GM19035 (cell line): ENCODE measurements at regions not wholly inside any gene's neighbourhood (a gene's known extent, or its start where the extent isn't known, plus 50 kb on each side); places are given as distances from the start of the nearest gene placed in this dataset.
"Not testable (repeated sequence)": the region's sequence is repeated elsewhere in the genome, so short reads cannot be mapped to it uniquely, and the experiment has no call there.

Experiments used
- ATAC-seq: cut with Tn5 transposase; IDR thresholded peaks from one replicate; pipeline ENCODE4 v1.9.1; 2021; ENCODE audit not compliant: unreplicated experiment

GRCh38 chr22:47351836-47352579 lies 589.6 kb downstream of the TBC1D22A start:
- ATAC-seq: no peak

- ATAC-seq: not testable (repeated sequence)
Measured at GRCh38 chr22:47346287-47346686, 583.8 kb downstream of the TBC1D22A start.

GRCh38 chr22:47345025-47345424 lies 582.6 kb downstream of the TBC1D22A start:
- no peak for ATAC-seq

- ATAC-seq: no peak
Measured at GRCh38 chr22:47344414-47344813, 582.0 kb downstream of the TBC1D22A start.

- no peak for ATAC-seq
Measured at GRCh38 chr22:47343611-47344010, 581.2 kb downstream of the TBC1D22A start.

GRCh38 chr22:47342446-47342845 lies 580.0 kb downstream of the TBC1D22A start:
- ATAC-seq: no peak

GRCh38 chr22:47341464-47341863 lies 579.0 kb downstream of the TBC1D22A start:
- ATAC-seq: no peak

GRCh38 chr22:47340851-47341436 lies 578.5 kb downstream of the TBC1D22A start:
- ATAC-seq: no peak

GRCh38 chr22:47337161-47337621 lies 574.7 kb downstream of the TBC1D22A start:
- ATAC-seq: no peak

GRCh38 chr22:47335958-47336357 lies 573.5 kb downstream of the TBC1D22A start:
- no peak for ATAC-seq

GRCh38 chr22:47335460-47335859 lies 573.0 kb downstream of the TBC1D22A start:
- no peak for ATAC-seq

GRCh38 chr22:47334601-47335000 lies 572.2 kb downstream of the TBC1D22A start:
- ATAC-seq: no peak

- no peak for ATAC-seq
Measured at GRCh38 chr22:47333625-47334024, 571.2 kb downstream of the TBC1D22A start.

GRCh38 chr22:47332246-47332980 lies 570.0 kb downstream of the TBC1D22A start:
- no peak for ATAC-seq

GRCh38 chr22:47331750-47332149 lies 569.3 kb downstream of the TBC1D22A start:
- ATAC-seq: no peak

GRCh38 chr22:47329727-47330650 lies 567.5 kb downstream of the TBC1D22A start:
- ATAC-seq: no peak

GRCh38 chr22:47328550-47329243 lies 566.2 kb downstream of the TBC1D22A start:
- ATAC-seq: no peak

- ATAC-seq: no peak
Measured at GRCh38 chr22:47327241-47327640, 564.8 kb downstream of the TBC1D22A start.

- no peak for ATAC-seq
Measured at GRCh38 chr22:47325249-47325648, 562.8 kb downstream of the TBC1D22A start.

- ATAC-seq: no peak
Measured at GRCh38 chr22:47324435-47324990, 562.1 kb downstream of the TBC1D22A start.
